ENCODE measurements at regions not wholly inside any gene's neighbourhood (a gene's known extent, or its start where the extent isn't known, plus 50 kb on each side); places are given as distances from the start of the nearest gene placed in this dataset.
"Not testable (repeated sequence)": the region's sequence is repeated elsewhere in the genome, so short reads cannot be mapped to it uniquely, and the experiment has no call there.

DNA sequence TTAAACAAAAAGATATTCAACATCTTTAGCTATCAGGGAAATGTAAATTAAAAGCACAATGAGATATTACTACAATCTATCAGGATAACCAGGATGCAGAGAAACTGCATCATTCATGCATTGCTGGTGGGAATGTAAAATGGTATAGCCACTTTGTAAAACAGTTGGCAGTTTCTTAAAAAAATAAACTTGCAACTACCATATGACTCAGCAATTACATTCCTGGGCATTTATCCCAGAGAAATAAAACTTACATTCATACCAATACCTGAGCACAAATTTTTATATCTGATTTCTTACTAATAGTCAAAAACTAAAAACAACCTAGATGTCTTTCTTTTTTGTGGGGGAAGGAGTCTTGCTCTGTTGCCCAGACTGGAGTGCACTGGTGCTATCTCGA is 190.3 kb upstream of the TAB2 start:
- DNase-seq, result no peak

- DNase-seq, result no peak
Observed at GRCh38 chr6:149128489-149129145, 188.9 kb upstream of the TAB2 start.

GRCh38 chr6:149129371-149130077 is 188.0 kb upstream of the TAB2 start:
- DNase-seq, result no peak

GRCh38 chr6:149130090-149130489 is 187.4 kb upstream of the TAB2 start:
- DNase-seq, result no peak

DNA sequence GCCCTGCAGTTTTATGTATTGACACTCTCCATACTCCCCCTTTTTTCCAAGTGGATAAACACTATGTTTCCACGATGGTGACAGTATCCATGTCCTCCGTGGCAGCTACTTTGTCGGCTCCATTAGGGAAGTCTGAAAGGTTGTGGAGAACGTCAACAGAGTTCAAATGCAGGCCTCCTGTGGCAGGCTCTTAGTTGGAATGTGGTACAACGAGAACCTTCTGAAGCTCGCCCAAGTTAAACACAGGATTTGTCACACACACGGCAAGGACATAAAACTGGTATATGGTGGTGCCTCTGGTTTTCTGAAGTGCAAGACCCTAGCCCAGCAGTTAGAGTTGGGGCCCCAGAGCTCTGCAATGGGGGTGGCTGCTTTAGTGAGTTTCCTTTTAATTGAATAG is 187.0 kb upstream of the TAB2 start:
- no peak for DNase-seq

- DNase-seq, result no peak
Observed at GRCh38 chr6:149131891-149132290, 185.6 kb upstream of the TAB2 start.

DNA sequence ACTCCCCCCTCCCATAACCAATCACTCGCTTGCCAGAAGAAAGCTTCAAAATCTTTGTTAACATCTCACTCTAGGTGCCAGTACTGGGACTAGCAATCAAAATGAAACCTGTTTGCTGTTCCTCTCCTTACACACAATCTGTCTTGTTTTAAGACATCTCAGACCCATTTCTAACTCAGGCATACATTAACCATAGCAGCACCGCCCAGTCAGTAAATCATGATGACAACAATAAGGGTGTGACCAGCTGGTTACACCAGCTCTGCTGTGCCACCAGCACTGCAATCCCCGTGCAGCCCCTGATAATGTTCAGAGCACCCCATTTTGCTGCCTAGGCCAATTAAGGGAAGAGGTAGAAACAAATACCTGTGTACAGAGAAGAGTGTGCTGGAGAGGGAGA is 185.2 kb upstream of the TAB2 start:
- DNase-seq, result no peak

DNA sequence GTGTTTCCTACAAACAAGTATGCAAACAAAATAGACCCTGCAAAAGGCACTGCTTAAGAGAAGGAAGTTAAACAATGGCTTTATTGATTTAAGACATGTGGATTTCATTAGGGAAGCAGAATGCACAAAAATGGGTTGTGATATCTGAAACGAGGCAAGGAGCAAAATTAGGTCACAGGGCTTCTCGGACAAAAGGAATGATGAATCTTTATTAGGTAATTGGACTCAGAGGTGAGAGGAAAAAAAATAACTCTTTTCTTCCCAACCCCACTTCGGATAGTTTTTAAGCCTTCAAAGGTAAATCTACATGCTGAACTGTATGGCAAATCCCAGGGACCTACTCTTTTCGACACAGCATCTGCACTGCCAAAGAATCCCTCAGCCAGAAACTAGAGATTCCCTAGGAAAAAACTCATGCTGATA is 183.0 kb upstream of the TAB2 start:
- DNase-seq, result no peak

DNA sequence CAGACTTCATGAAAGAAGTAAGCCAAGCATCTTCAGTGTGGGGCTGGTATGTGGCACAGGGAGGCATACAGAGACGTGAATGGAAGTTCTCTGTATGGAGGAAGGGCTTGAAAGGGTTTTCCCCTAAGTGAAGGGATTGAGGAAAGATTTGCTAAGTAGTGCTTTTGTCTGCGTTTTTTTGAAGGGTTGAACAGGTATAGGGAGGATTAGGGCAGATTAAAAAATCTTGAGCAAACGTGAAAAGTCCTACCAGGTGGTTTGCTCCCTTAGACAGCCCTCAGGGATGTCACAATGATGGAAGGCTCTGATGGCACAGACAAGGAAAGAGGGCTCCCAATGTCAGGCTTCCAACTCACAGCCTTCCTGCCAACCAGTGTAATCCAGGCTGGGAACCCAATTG is 181.7 kb upstream of the TAB2 start:
- no peak for DNase-seq

GRCh38 chr6:149136273-149136912 is 181.1 kb upstream of the TAB2 start:
- no peak for DNase-seq

GRCh38 chr6:149136913-149137286 is 180.6 kb upstream of the TAB2 start:
- DNase-seq, result no peak

- DNase-seq, result no peak
Observed at GRCh38 chr6:149137594-149137993, 179.9 kb upstream of the TAB2 start.

- DNase-seq, result no peak
Observed at GRCh38 chr6:149138089-149138488, 179.4 kb upstream of the TAB2 start.

DNA sequence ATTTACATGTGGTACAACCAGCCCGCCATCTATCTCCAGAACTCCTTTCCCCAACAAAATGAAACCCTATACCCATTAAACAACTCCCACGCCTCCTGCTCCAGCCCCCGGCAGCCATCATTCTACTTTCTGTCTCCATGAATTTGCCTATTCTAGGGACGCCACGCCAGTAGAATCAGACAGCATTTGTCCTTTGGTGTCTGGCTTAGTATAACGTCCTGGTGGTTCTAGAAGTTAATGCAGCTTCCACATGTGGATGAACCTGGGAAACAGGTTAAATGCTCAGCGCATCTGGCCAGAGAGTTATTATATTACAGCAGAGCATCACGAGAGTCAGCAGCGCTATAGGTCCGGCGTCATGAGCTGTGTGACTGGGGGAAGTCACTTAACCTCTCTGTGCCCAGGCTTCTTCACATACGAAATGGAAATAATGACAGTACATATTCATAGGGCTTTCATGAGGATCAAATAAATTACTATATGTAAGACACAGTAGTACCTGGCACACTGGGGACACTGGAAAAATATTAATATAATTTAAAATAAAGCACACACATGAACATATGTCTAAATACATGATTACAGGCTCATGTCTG is 178.7 kb upstream of the TAB2 start:
- DNase-seq, result no peak

- DNase-seq, result no peak
Observed at GRCh38 chr6:149139782-149140136, 177.8 kb upstream of the TAB2 start.

DNA sequence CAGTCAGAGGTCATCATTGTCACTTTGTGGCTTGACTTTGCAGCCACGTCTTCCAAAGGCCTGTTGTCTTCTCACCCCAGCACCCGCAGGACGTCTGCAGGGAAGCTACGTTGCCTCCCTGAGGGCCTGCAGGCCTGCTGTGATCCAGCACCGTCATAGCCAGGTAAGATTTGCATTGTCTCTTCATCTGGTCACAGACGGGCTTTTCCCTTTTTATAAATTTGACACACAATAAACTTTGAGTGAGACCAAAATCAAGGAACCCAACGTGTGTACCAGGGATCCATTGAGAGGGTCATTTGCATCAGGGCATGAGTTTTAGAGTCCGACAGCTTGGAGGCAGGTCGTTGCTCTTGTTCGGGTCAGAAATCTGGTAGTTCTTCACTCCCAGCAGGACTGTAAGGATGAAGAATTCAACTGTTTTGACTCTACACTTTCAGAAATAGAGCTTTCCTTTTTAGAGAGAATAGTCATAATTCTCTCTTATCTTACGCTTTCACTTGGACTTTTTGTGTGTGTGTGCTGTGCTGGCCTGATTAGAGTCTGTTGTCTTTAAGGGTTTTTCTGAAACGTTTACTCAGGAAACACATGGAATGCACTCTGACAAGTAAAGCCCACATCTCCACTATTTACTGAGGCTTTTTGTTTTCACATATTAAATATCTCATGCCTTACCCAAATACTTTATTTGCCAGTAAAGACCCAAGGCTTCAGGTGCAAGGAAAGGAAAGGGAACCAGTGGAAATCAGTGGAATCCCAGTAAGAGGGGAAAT is 177.2 kb upstream of the TAB2 start:
- DNase-seq, result peak; percentile 26

- DNase-seq, result no peak
Observed at GRCh38 chr6:149140910-149141290, 176.6 kb upstream of the TAB2 start.

DNA sequence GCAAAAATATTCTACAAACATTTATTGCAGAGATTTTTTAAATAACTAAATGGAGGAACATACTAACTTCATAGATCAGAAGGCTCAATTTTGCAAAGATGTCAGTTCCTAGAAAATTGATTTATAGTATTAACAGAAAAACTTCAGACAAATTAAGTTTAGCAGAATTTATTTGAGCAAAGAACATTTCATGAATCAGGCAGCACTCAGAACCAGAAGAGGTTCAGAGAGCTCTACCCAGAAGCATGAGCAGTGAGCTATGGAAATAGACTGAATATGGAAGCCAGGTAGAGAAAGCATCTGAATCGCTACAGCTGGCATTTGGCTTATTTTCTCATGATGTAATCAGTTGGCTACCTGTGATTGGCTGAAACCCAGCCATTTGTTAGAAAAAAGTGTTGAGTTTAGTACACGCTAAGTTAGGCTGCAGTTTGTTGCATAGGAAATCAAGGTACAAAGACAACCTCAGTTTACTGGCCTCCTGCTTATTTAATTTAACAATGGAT is 174.5 kb upstream of the TAB2 start:
- no peak for DNase-seq

DNA sequence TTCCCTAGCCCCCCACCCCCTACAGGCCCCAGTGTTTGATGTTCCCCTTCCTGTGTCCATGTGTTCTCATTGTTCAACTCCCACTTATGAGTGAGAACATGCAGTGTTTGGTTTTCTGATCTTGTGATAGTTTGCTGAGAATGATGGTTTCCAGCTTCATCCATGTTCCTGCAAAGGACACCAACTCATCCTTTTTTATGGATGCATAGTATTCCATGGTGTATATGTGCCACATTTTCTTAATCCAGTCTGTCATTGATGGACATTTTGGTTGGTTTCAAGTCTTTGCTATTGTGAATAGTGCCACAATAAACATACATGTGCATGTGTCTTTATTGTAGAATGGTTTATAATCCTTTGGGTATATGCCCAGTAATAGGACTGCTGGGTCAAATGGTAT is 171.7 kb upstream of the TAB2 start:
- DNase-seq, result not testable (repeated sequence)

GRCh38 chr6:149147195-149147594 is 170.3 kb upstream of the TAB2 start:
- DNase-seq, result no peak

DNA sequence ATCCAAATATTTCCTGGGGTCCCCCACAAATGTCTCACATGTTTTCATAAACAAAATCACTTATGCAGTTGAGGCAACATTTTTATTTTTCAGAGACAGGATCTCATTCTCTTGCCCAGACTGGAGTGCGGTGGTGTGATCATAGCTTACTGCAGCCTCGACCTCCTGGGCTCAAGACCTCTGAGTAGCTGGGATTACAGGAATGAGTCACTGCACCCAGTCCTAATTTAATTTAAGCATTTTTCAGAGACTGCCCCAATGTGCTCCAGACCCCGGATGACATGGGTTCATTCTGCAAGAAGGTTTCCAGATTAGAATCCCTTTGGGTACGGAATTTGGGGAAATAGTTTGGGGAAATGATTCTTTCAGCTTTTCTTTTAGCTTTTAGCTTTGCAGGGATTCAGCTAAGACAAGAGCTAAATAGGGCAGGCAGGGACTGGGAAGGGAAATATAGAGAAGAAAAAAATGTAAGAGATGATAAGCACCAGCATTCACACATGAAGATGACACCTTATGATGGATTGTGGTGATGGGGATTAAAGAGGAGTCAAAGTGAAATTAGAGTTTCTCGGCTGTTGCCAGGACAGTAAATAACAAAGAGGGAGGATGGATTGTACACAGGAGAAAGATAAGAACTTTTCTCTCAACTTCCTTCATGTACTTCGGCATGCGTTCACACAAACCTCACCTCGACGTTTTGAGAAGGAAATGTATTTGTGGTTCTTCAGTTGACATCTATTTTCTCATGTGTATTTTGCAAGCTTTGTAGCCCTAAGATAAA is 169.4 kb upstream of the TAB2 start:
- DNase-seq, result no peak

GRCh38 chr6:149149653-149150052 is 167.9 kb upstream of the TAB2 start:
- DNase-seq, result no peak

All from stimulated activated CD4-positive, alpha-beta T cell treated with anti-CD3 and anti-CD28 coated beads, Interleukin-12 subunit alpha, Interleukin-12 subunit beta, amount 100 ng/mL, for 4 hours (primary cell).